ENCODE measurements at regions not wholly inside any gene's neighbourhood (a gene's known extent, or its start where the extent isn't known, plus 50 kb on each side); places are given as distances from the start of the nearest gene placed in this dataset.

DNA sequence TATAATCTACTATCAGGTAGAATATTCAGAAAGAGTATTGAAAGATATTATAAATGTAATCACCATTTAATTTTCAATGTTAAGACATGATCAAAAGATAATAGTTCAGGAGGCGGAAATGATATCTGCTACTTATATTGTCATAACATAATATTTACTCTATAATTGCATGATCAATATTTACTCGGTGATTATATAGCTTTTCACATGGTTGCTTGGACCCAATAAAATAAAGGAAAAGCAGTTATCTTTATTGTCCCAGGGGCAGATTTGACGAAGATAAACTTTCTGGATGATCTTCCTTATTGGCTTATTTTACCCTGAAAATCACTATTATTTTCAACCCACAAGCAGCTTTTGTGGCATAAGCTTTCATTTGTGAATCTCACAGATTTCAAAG lies 350.4 kb downstream of the HACE1 start:
- no peak for TF ChIP-seq POLR2A (IDR thresholded peaks at IDR 0.05; ENCODE audit: low read depth, low read length)
- no peak for TF ChIP-seq POLR2AphosphoS5 (IDR thresholded peaks at IDR 0.05; ENCODE audit: low read depth, low read length)

All from GM12892 (cell line).